Endometrium (tissue), 2 donors: ENCODE measurements at regions not wholly inside any gene's neighbourhood (a gene's known extent, or its start where the extent isn't known, plus 50 kb on each side); places are given as distances from the start of the nearest gene placed in this dataset.

Experiments used
- FAIRE-seq: peaks from 2 replicates; lab custom pipeline; 2012; peaks lifted over from hg19 to GRCh38; lab: Jason Lieb, UNC
- donor health status: control.
- donor health status: control.

DNA sequence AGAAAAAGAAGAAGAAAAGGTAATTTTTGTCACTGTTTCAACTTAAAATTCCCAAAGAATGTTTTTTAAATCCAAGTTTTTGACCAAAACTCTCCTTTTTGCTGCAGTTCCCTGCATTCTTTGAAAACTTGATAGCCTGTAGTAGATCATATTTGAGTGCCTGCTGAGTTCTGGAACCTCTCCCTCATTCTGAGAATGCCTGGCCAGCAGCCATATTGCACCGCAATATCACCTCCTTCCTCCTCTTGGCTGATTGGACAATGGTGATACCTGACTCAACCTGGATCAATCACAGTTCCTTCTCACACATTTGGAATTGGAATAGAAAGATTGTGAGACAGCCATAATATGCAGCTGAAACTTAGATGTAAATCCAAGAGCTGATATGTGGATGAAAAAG is 97.6 kb upstream of the GAP43 start:
- FAIRE-seq: no peak

DNA sequence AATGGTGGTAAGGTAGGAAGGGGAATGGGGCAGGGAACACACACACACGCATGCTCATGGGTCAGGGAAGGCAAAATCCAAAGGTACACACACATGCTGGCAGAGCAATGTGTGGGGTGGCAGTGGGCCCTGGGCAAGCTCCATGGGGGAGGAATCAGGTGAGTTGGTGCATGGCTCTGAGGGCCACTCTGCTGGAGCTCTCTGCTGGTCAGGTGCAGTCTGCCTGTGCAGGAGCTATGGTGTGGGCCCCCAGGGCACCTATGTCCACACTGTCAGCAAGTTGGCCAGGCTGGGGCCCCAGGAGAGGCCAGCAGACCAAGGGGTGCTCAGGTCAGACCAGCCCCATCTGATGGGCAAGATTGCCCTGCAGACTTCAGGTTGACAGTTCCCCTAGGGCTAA is 90.1 kb upstream of the GAP43 start:
- no peak for FAIRE-seq

DNA sequence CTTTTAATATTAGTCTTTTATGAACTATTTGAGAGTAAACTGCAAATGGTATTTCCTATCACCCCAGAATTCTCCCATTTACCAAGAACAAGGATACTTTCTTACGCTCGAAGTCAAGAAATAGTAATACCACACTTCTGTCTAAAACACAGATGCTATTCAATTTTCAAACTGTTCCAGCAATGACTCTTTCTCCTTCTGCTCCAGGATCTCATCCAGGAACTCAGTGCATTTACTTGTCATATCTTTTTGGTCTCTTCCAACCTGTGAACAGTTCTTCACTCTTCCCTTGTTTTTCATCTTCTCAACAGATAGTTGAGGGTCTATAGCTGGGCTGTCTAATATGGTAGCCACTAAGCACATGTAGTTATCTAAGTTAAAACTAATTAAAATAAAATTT is 87.1 kb upstream of the GAP43 start:
- FAIRE-seq: no peak

- FAIRE-seq: no peak
Observed at GRCh38 chr3:115537669-115538068, 85.6 kb upstream of the GAP43 start.

- no peak for FAIRE-seq
Observed at GRCh38 chr3:115547207-115547606, 76.1 kb upstream of the GAP43 start.

GRCh38 chr3:115548611-115549010 is 74.7 kb upstream of the GAP43 start:
- no peak for FAIRE-seq

- FAIRE-seq: no peak
Observed at GRCh38 chr3:115549071-115549470, 74.2 kb upstream of the GAP43 start.

- FAIRE-seq: no peak
Observed at GRCh38 chr3:115550285-115550761, 73.0 kb upstream of the GAP43 start.

DNA sequence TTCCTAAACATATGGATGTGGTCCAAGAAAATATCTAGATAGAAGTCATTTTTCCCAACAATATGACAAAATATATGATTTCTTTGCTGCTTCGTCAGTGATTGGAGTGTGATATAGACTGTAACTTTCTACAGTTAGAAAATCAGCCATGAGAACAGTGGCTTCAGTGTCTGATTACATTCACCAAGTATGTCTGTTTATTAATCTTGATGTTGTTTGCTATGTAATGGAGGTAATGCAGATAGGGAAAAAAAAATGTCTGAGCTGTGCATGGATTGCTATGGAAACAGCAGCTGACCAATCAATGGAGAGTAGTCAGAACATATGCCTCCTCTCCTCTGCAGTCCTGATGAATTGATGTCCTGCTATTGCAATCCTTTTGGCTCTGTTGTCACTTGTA is 72.3 kb upstream of the GAP43 start:
- FAIRE-seq: no peak

DNA sequence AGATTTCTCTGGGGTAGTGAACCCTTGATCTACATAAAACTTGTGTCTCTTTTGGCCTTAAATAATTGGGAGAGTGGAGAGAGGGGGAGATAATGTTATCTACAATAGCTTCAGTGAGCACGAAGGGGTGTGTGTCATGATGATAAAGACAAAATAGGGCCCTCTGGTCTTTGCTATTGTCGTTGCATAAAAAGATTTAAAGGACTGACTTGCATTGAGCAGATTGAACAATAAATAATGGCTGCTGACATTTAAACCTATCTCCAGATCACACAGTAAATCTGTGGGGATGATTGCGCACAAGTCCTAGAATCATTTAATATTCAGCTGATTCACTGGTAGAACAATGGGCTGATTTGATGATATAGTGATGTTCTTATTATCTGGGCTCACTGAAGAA is 71.3 kb upstream of the GAP43 start:
- FAIRE-seq: no peak

DNA sequence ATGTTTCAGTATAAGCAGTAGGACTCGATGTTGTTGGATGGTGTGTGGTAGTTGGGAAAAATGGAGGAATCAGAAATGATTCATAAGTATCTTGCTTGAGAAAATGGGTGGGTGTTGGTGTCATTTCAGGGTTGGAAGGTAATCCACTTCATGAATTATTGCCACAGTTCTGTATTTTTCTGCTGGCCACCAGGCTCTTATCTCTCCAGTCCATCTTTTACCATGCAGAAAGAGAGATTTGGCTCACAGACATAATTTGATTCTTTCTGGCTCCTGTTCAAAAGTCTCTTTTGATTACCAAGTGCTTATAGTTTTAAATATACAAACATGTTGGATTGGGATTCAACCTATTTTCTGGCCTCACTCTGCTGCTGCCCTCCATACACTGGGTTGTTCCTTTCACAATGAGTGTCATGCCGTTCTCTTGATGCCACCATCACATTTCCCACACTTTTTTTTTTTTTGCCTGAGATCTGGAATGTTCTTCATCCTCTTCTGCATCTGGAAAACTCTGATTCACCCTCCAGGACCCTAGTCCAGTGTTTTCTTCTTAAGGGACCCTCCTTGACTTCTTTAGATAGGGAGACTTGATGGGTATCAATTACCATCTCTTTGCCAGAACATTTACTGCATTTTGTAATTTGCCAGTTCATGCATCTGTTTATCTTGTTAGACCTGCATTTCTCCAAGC is 69.4 kb upstream of the GAP43 start:
- no peak for FAIRE-seq

DNA sequence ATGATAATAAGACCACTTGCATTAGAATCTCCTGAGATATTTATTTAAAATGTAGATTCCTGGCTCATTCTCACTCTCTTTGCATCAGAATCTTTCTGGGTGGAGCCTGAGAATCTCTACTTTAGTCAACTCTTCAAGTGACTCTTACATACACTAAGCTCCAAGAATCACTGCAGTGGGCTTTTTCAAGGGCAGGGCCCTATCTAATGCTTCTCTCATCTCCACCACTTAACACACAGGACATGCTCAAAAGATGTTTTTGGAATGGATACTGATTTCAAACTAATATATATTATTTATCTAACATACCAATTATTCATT is 68.9 kb upstream of the GAP43 start:
- no peak for FAIRE-seq

DNA sequence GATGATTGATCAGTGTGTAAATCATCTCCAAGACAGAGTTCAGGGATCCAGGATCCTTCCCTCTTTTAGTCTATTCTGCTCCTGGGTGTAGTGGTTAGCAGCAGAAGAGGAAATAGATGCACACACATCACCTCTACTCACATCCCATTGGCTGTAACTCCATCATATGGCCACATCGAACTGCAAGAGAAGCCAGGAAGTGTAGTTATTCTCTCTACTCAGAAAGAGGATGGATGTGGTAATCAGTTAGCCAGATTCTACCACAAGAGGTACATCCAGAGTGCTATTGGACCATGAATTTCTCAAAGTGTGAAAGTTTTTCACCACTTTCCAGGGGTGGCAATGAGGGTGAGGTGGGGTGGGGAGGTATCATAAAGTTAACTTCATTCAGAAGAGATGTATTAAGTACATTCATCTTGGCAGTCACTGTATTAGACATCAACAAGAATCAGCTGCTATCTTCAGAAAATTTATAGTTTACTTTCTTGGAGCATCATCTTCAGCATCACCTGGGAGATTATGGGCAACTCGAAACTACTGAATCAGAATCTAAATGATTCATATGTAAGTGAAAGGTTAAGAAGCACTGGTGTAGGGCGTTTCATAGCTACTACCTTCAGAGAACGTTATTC is 60.6 kb upstream of the GAP43 start:
- no peak for FAIRE-seq

GRCh38 chr3:115563984-115564383 is 59.3 kb upstream of the GAP43 start:
- no peak for FAIRE-seq

GRCh38 chr3:115571413-115571812 is 51.9 kb upstream of the GAP43 start:
- FAIRE-seq: no peak
